ENCODE measurements at regions not wholly inside any gene's neighbourhood (a gene's known extent, or its start where the extent isn't known, plus 50 kb on each side); places are given as distances from the start of the nearest gene placed in this dataset.

GRCh38 chr18:5668087-5668715, 124.4 kb upstream of the EPB41L3 start:
- Histone ChIP-seq H4K20me1 (ENCODE audit: insufficient read depth) (no peaks in the 10 kb centered on the region), H3K4me2 (ENCODE audit: low read length) (no peak overlapping the region), H3K79me2 (ENCODE audit: insufficient read depth, low read length) (no peaks in the 10 kb centered on the region), H3K9me3 (ENCODE audit: control insufficient read depth in 1 of 2, insufficient read depth in 1 of 2, low read depth in 1 of 2, low read length in 2 of 2) (peaks cover 9 to 35% of the 10 kb centered on the region in 2 experiments; a peak in 2 of 4 replicates), H2AFZ (ENCODE audit: low read depth, low read length, poor library complexity, severe bottlenecking) (no peak overlapping the region), H3K27ac (ENCODE audit: low read depth, low read length) (no peak overlapping the region), H3K27me3 (ENCODE audit: insufficient read depth, low read length) (no peaks in the 10 kb centered on the region), H3K4me3 (replicated peaks in 1 of 2; ENCODE audit: low read depth in 1 of 2, low read length in 2 of 2) (no peak overlapping the region), H3K4me1 (ENCODE audit: control insufficient read depth in 1 of 2, insufficient read depth in 2 of 2, low read length in 2 of 2) (no peaks in the 10 kb centered on the region), H3K9me2 (ENCODE audit: insufficient read depth) (no peaks in the 10 kb centered on the region), H3K36me3 (ENCODE audit: control insufficient read depth in 1 of 2, insufficient read depth in 2 of 2, low read length in 2 of 2) (no peaks in the 10 kb centered on the region), H3K9ac (ENCODE audit: low read length) (no peak overlapping the region)
- no peak for TF ChIP-seq ZFX (IDR thresholded peaks at IDR 0.05)
- TF ChIP-seq SP1 (IDR thresholded peaks at IDR 0.05; ENCODE audit: low read depth) = no peak
- no peak for TF ChIP-seq ELF1 (IDR thresholded peaks at IDR 0.05; ENCODE audit: borderline replicate concordance, low read depth)
- TF ChIP-seq FOSL1 (IDR thresholded peaks at IDR 0.05; ENCODE audit: low read depth) = no peak
- TF ChIP-seq ZNF274 (IDR thresholded peaks at IDR 0.05; ENCODE audit: low read depth, low read length) = no peak
- TF ChIP-seq EZH2phosphoT487 (IDR thresholded peaks at IDR 0.05; ENCODE audit: borderline replicate concordance) = no peak
- no peak for TF ChIP-seq JUND (IDR thresholded peaks at IDR 0.05)
- DNase-seq (ENCODE audit: low read depth, low spot score) = no peak
- no peak for ATAC-seq
- no TSS peak for BruUV-seq (replicated peaks)
- intact Hi-C loops (cut with micrococcal nuclease) = no loop called here
- CTCF ChIA-PET = no interaction called here
- RAD21 ChIA-PET (ENCODE audit: low non-redundant PET in 1 of 2, low total read pairs in 2 of 2, uncharacterized antibody in 2 of 2, unreplicated experiment in 2 of 2) = no interaction called here
- POLR2A ChIA-PET = no interaction called here

DNA sequence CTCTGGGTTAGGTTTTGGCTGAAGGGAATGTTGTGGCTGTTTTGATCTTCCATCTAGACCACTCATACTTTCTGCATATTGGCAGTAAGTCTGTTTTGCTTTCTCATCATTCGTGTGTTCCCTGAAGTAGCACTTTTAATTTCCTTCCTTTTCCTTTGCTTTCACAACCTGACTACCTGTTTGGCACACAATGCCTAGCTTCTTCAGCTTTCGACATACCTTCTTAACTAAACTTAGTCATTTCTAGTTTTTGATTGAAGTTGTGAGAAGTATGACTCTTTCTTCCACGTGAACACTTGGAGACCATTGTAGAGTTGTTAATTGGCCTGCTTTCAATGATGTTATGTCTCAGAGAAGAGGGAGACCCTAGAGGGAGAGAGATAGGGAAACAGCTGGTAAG, 123.6 kb upstream of the EPB41L3 start:
- intact Hi-C loops (cut with micrococcal nuclease) = no loop called here
- ChIA-PET POLR2A (no interaction called here), CTCF (no interaction called here), RAD21 (ENCODE audit: low non-redundant PET in 1 of 2, low total read pairs in 2 of 2, uncharacterized antibody in 2 of 2, unreplicated experiment in 2 of 2) (no interaction called here)
- Histone ChIP-seq H3K4me3 (replicated peaks in 1 of 2; ENCODE audit: low read depth in 1 of 2, low read length in 2 of 2) (no peak overlapping the region), H3K9me3 (ENCODE audit: control insufficient read depth in 1 of 2, insufficient read depth in 1 of 2, low read depth in 1 of 2, low read length in 2 of 2) (peaks cover 11 to 34% of the 10 kb centered on the region in 2 experiments; a peak in 2 of 4 replicates), H3K9ac (ENCODE audit: low read length) (no peak overlapping the region), H3K79me2 (ENCODE audit: insufficient read depth, low read length) (no peaks in the 10 kb centered on the region), H3K36me3 (ENCODE audit: control insufficient read depth in 1 of 2, insufficient read depth in 2 of 2, low read length in 2 of 2) (no peaks in the 10 kb centered on the region), H3K4me2 (ENCODE audit: low read length) (no peak overlapping the region), H3K9me2 (ENCODE audit: insufficient read depth) (no peaks in the 10 kb centered on the region), H3K27me3 (ENCODE audit: insufficient read depth, low read length) (no peaks in the 10 kb centered on the region), H2AFZ (ENCODE audit: low read depth, low read length, poor library complexity, severe bottlenecking) (no peak overlapping the region), H4K20me1 (ENCODE audit: insufficient read depth) (no peaks in the 10 kb centered on the region), H3K27ac (ENCODE audit: low read depth, low read length) (no peak overlapping the region), H3K4me1 (ENCODE audit: control insufficient read depth in 1 of 2, insufficient read depth in 2 of 2, low read length in 2 of 2) (no peaks in the 10 kb centered on the region)
- DNase-seq (ENCODE audit: low read depth, low spot score) (no peak), ATAC-seq (no peak)
- no TSS peak for BruUV-seq (replicated peaks)
- TF ChIP-seq REST (IDR thresholded peaks at IDR 0.05; ENCODE audit: low read depth) (no peak), EZH2phosphoT487 (IDR thresholded peaks at IDR 0.05; ENCODE audit: borderline replicate concordance) (no peak), CEBPB (IDR thresholded peaks at IDR 0.05; ENCODE audit: low read depth) (no peak), FOSL1 (IDR thresholded peaks at IDR 0.05; ENCODE audit: low read depth) (no peak), YY1 (IDR thresholded peaks at IDR 0.05; ENCODE audit: extremely low read depth, insufficient replicate concordance, low read depth, low read length) (no peak), POLR2AphosphoS5 (IDR thresholded peaks at IDR 0.05; ENCODE audit: low read depth, low read length) (no peak), ELF1 (IDR thresholded peaks at IDR 0.05; ENCODE audit: borderline replicate concordance, low read depth) (no peak), CTCF (IDR thresholded peaks at IDR 0.05 in 2 of 3, conservative IDR thresholded peaks at IDR 0.05 in 1 of 3; ENCODE audit: borderline replicate concordance in 1 of 3, insufficient read depth in 1 of 3, low read depth in 2 of 3, low read length in 2 of 3) (no peak), SRF (IDR thresholded peaks at IDR 0.05; ENCODE audit: low read depth) (no peak)
